CD1c-positive myeloid dendritic cell (primary cell): ENCODE measurements at regions not wholly inside any gene's neighbourhood (a gene's known extent, or its start where the extent isn't known, plus 50 kb on each side); places are given as distances from the start of the nearest gene placed in this dataset.
"Not testable (repeated sequence)": the region's sequence is repeated elsewhere in the genome, so short reads cannot be mapped to it uniquely, and the experiment has no call there.

Experiments used
- DNase-seq: peaks from one replicate; pipeline ENCODE4 v3.0.0-alpha.2; 2016; ENCODE audit errors: extremely low spot score

DNA sequence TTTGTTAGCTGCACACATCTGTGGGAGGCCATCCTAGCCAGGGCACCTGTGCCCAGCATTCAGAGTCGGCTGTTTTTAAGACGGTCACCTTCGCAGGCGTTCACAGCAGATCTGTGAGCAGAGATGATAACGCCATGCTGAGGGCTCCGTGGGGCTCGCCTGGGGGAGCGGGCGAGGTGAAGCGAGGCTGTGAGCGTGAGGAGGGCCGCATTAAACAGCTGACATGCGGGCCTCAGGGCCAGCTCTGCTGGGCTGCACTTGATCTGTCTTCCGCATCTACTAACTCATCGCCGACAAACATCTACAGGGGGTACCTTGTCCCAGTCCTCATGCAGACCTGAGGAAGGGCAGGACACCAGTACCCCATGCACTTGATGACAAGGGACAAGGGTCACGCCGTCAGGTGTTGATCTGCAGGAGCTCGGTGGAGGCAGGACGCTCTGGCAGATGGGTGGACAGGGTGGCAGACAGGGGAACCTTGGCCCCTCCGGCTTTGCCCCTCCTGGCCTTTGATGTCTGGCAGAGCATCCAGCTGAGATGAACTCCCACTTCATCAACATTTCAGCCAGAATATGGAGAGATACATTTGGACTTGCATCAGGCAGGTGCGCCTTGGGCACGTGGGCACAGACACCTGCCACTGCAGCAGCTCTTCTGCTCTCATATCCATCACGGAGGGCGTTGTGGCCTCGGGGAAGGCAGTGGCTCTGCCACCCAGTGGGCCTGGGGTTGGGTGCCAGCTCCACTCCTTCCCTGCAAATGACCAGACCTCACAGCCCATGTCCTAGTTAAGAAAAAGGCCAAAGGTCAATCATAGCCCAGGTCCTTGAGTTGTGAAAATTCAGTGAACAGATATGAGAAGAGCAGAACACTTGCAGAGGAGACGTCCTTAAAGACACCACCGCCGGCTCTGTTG is 822.9 kb downstream of the BRD1 start:
- DNase-seq, result no peak

- not testable (repeated sequence) for DNase-seq
Measured at GRCh38 chr22:48997605-48998004, 830.1 kb downstream of the BRD1 start.

GRCh38 chr22:48993655-48994054 is 834.0 kb downstream of the BRD1 start:
- DNase-seq, result no peak

DNA sequence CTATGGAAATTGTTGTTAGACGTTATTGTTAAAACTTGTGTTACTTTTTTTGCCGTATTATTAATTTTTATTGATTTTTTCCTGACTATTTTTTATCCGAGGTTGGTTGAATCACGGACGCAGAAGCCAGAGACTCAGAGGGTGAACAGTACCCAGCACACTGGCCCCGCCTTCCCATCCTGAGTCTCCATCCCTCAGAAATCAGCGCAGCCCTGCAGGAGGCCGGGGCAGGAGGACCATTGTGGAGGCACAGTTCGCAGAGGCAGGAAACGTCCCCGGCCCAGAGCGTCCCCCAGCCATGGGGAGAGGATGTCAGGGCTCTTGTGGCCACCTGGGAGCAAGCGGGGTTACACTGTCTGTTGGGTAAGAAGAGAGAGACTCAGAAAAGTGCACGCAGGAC is 843.0 kb downstream of the BRD1 start:
- DNase-seq, result no peak

- DNase-seq, result no peak
Measured at GRCh38 chr22:48982321-48982905, 845.3 kb downstream of the BRD1 start.

DNA sequence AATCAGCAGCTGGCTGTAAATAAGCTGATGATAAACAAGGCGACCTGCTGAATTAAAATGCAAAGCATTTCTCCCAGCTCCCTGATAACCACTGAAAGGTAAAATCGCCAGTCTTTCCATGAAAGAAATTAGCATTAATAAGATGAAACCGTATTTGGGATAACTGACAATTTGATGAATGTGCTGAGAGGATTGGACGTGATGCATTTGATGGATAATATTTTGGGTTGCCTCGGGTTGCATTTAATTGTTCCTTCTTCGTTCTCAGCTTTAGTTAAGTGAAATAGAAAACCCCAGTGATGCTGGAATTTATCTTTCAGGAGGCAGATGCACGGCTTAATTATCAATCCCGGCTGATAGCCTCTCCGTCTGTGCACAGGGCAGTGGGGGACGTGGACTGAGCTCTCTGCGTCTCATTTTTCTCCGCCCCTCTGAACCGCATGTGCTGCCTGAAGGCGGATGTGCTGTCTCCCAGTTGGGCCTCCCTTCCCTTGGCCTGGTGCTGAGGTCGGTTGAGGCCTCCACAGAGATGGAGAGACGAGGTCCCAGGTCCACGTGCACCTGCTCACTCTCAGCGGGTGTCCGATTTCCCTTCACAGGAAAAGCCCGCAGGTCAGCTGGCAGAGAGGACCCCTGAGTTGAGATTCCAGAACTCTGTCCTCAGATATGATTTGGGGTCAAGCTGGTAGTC is 846.2 kb downstream of the BRD1 start:
- no peak for DNase-seq

- DNase-seq, result no peak
Measured at GRCh38 chr22:48980918-48981317, 846.8 kb downstream of the BRD1 start.

DNA sequence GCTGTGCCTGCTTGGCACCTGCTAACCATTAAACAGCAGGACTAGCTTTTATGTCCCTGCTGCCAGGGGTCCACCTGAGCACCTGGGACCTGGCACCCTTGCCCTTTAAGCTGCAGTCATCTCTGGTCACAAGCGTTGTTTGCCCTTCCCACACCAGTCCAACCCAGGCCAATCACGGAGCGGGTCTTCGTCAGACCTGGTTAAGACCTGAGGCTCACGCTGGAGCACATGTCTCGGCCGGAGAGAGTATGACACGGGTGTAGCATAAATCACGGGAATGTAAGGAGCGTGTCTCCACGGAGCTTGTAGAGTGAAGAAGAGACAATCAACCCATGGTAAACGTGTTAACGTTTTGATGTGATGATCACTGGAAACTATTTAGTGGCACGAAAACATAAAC is 847.3 kb downstream of the BRD1 start:
- no peak for DNase-seq

GRCh38 chr22:48979482-48979881 is 848.2 kb downstream of the BRD1 start:
- DNase-seq, result no peak

DNA sequence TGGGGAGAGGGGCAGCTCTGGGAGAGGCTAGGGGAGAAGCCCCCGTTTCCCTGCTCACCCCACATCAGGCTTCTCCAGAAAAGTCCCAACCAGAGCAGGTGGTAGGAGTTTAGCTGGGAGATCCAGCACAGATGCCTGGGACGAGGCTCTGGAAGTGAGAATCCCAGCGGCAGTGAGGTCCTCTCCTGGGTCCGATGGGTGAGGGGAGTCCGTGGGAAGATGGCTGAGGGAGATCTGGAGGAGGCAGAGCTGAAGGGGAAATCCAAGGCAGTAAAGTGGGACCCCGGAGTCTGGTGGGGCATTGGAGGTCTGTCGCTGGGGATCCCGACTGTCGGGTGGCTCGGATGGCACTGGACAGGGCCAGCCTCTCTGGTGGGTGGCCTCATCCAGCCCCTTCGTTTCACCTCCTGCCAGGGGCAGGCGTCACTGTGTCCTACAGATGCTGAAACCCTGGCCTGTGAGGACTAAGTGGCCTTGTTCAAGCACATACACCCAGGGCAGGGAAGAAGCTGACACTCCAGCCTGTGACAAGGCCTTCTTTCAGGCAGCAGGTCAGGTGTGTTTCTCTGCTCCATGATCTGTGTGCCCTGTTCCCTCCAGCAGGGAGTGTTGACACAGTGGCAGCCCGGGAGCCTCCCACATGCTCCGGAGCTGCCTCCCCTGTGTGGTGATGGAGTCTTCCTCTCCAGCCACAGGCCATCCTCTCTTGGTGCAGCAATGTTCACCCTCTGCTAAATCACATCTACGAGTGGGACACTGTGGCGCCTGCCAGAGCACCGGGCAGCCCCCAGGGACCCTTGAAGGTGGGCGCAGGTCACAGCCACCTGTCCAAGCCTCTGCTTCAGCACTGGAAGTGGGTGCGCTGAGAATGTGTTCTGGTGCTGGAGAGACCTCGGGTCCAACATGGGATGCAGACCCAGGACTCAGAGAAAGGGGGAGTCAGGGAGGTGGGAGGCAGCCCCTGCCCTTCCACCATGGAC is 850.8 kb downstream of the BRD1 start:
- DNase-seq, result no peak

DNA sequence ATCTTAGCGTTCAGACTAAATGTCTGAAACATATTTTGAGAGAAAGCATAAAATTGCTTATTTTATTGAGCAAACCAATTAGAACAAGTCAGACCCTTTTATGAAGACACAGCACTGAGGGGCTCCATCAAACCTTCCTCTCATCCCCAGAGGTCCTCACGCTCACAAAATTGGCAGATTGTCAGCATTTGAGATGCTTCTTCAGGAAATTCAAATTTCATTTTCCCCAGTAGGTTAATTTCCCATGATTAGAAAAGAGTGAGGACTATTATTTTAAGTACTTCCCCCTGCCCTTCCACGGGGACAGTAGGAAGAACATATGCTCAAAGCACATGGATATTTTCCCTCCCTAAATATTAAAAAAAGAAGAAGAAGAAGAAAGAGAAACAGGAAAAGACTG is 851.8 kb downstream of the BRD1 start:
- DNase-seq, result no peak

DNA sequence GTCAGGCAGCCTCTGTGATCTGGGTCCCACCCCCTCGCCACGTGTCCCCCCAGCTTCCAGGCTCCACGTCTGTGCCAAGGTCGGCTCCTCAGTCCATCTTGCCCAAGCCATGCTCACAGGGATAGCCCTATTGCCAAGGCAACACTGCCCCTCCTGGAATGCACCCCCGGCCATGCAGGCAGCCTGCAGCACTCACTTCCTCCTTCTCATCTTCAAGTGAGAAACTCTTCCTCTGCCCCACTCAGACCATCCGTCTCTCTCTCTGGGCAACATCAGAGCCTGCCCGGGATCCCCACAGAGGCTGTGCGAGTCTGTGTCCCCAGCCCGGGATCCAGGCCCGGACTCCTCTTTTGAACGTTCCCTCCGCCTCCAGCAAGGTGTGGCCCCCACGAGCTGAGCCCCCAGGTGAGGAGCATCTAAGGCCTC is 852.3 kb downstream of the BRD1 start:
- no peak for DNase-seq

GRCh38 chr22:48974443-48975315 is 853.0 kb downstream of the BRD1 start:
- no peak for DNase-seq

GRCh38 chr22:48973694-48974041 is 854.0 kb downstream of the BRD1 start:
- no peak for DNase-seq

DNA sequence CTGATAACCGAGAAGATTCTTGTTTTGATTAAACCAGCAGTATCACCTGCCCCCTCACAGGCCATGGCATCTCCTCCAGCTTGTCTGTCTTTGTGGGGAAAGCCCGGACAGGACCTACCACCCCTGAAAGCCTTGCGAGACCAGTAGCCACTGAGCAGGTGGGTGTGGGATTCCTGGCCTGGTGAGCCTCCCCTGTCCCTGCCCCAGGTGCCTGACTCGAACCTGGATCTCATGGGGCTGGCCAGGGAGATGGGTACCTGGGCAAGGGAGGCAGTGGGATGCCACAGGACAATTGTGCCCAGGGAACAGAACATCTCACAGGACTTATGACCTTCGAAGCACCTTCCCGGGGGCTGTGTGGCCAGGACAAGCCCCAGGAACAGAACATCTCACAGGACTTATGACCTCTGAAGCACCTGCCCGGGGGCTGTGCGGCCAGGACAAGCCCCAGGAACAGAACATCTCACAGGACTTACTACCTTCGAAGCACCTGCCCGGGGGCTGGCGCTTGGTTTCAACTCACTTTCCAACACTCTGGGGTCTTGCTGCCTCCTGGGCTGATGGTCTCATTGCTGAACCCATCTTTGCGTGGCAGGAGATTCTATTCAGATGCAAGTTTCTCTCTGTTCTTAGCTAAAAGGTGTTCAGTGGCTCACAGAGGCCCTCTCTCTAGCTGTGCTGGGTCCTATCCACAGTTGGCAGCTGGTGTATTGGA is 854.5 kb downstream of the BRD1 start:
- no peak for DNase-seq

GRCh38 chr22:48968201-48968959 is 859.3 kb downstream of the BRD1 start:
- no peak for DNase-seq

GRCh38 chr22:48963405-48963804 is 864.3 kb downstream of the BRD1 start:
- no peak for DNase-seq

DNA sequence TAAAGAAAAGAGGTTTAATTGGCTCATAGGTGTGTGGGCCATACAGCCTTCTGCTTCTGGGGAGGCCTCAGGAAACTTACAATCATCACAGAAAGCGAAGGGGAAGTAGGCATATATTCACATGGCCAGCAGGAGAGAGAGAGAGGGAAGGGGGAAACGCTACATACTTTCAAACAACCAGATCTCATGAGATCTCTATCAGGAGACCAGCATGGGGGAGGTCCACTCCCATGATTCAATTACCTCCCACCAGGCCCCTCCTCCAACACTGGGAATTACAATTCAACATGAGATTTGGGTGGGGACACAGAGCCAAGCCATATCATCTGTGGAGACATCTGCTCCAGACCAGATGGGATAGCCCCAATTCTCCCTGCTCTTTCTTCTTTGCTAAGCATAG is 866.0 kb downstream of the BRD1 start:
- DNase-seq, result no peak

GRCh38 chr22:48960980-48961660 is 866.6 kb downstream of the BRD1 start:
- no peak for DNase-seq
